ENCODE measurements at regions not wholly inside any gene's neighbourhood (a gene's known extent, or its start where the extent isn't known, plus 50 kb on each side); places are given as distances from the start of the nearest gene placed in this dataset.

DNA sequence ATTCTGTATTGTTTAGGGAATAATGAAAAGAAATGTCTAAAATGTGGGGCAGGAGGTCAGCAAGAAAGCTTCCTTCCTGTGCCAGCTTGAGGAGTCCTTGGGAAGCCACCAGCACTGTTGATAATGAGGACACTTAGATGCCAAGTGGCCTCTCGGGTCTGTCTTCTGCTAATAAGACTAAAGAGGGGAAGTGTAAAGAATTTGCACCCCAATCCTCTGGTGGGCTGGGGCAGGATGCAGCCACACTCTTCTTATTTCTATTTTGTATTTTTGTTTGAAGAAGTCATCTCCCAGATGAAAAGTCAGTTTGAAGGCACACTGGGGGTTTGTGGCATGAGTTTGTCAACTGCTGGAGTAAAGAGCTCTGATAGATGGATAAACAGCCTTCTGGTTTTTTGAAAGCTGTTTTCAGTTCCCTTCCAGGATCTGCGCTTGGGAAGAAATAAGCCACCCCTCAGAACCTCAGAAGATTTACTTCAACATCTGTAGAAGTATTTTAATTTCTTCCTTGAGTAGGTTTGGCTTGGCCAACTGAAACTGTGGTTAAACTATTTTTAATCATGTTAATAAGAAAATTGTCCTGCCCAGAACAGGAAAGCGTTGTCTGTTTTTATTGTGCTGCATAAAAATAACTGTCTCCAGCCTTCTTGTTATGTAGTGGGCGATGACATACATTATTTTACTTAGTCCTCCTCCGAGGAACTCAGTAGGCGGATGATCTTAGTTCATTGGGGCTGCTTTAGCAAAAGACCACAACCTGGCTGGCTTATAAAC is 128.8 kb upstream of the GPR26 start:
- peak in 2 of 3 donors; percentile 8 to 10 for DNase-seq

- DNase-seq, result no peak
These were observed 127.5 kb upstream of the GPR26 start for GRCh38 chr10:123538401-123539320.

- no peak for DNase-seq
These were observed 121.2 kb upstream of the GPR26 start for GRCh38 chr10:123544986-123545385.

DNA sequence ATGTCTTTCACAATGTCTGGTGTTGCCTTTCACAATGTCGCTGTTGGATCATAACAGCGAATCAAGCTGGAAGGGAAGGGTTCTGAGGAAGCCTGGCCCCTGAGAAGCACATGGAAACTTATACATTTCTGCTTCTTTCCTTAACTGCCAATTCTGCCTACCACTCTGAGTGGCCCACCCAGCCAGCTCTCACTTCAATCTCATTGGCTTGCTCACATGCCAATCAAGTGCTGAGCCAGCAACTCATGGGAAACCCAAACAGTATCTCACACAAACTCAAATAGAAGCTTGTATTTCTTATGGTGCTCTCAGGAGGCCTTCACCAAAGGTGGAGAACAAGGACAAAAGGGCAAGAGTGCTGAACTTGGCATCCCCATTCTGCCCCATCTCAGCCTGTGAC is 117.4 kb upstream of the GPR26 start:
- no peak for DNase-seq

DNA sequence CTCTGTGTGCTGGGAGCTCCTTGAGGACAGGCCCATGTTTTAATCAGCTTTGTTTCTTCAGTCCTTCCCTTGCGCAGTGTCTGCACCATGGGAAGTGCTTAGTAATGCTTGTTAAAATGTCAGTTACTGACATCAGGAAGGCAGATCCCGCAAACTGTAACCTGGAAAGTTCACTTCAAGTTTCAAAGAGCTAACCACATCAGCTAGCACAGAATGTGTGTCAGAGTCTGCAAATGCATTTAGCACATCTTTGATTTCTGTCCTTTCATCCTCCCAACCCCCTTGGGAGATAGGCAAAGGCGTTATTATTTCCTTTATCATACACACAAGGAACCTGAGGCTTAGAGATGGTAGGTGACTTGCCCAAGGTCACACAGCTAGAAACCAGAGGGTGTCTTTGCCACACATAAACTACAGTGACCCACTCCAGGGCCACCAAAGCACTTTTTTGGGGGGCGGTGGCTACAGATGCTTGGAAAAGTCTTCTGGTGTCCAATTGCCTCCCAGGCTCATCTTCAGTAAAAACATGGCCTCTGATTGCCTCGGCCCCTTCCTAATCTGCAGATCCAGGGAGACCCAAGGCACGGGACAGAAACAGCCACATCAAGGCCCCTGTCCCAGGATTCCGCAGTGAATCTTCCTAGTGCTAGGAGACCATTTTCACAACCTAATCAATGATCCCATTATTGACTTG is 116.2 kb upstream of the GPR26 start:
- no peak for DNase-seq

DNA sequence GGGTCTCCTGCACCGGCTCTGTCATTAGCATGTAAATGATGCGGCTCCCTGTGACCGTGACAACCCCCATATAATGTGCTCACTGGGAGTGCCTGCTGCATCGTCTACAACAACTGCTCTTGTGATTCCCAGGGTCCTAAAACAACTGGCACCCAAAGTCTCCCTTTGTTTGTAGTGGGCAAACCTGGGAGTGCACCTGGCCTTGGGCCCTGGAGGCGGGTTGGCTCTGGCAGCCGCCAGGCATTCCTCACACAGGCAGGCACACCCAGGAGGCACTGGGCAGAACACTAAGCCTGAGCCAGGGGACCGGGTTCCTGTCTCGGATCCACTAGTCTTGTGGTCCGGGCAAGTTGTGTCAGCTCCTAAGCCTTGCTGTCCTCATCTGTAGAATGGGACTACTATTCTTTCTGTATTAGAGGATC is 115.5 kb upstream of the GPR26 start:
- DNase-seq, result no peak

DNA sequence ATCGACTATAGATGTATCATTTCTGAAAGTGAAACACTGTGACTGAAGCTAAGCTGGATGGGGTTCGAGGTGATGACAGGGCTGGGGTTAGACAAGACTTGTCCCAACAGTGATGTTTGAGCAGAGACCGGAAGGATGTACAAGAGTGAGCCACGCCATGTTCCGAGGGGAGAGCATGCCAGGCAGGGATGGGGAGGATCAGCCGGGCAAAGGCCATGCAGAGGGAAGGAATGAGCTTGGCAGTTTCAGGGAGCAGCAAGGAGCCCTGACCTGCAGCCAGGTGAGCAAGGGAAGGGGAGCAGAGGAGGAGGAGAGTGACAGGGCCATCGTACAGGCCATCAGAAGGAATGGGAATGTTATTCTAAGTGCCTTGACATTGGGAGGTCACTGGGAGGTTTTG is 114.9 kb upstream of the GPR26 start:
- DNase-seq, result no peak

- DNase-seq, result no peak
These were observed 113.2 kb upstream of the GPR26 start for GRCh38 chr10:123552760-123553554.

- no peak for DNase-seq
These were observed 112.2 kb upstream of the GPR26 start for GRCh38 chr10:123553810-123554430.

DNA sequence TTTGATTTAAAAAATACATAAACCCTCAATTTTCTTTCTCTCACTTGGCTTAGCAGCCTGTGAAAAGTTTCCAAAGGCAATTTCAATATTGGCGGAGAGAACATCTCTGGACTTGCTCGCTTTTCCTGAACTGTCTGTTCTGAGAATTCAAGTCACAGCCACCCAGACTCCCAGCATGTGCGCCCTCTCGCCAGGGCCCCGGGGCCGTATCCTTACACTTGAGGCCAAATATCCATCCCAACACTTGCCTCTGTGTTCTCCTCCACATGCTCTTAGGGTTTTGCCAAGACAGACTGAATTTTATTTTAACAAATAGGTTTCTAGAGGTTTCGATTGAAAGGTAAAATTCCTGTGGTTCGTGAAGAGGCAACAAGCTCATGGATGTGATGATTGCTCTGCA is 111.5 kb upstream of the GPR26 start:
- DNase-seq, result no peak

- no peak for DNase-seq
These were observed 110.5 kb upstream of the GPR26 start for GRCh38 chr10:123555616-123556015.

- no peak for DNase-seq
These were observed 110.1 kb upstream of the GPR26 start for GRCh38 chr10:123556049-123556448.

GRCh38 chr10:123556736-123557135 is 109.4 kb upstream of the GPR26 start:
- no peak for DNase-seq

GRCh38 chr10:123557366-123558108 is 108.6 kb upstream of the GPR26 start:
- no peak for DNase-seq

- no peak for DNase-seq
These were observed 107.5 kb upstream of the GPR26 start for GRCh38 chr10:123558651-123559050.

- DNase-seq, result peak; percentile 69 to 77 (median 76)
These were observed 106.9 kb upstream of the GPR26 start for GRCh38 chr10:123559066-123559822.

DNA sequence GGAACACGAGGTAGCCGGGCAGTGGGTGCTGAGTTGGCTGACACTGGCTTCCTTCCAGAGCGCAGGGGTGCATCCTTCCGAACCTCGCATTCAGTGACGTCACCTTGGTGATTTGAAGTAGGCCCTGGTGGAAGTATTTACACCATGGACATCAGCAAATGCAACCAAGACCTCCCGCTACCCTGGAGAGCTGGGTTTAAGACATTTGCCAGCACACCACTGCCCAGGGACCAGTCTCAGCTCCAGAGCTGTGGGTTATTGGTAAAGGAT is 106.4 kb upstream of the GPR26 start:
- no peak for DNase-seq

- DNase-seq, result no peak
These were observed 105.6 kb upstream of the GPR26 start for GRCh38 chr10:123560301-123561140.

GRCh38 chr10:123561141-123561440 is 105.1 kb upstream of the GPR26 start:
- DNase-seq, result no peak

DNA sequence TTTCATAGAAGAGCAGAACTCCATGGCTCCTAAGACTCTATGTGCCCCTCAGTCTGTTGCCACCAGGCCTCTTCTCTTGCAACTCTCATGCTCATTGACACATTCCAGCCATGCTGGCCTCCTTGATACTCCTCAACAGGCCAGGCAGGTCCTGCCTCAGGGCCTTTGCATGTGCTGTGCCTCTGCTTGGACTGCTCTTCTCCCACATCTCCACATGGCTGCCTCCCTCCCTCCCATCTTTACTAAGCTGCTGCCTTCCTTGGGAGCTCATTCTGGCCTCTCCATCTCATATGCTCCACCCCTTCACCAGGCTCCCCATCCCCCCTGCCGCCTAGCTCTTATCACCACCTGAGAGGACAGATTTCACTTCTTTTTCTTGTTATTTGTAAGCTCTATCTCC is 103.8 kb upstream of the GPR26 start:
- DNase-seq, result no peak
